GM12878 (cell line): ENCODE measurements at regions not wholly inside any gene's neighbourhood (a gene's known extent, or its start where the extent isn't known, plus 50 kb on each side); places are given as distances from the start of the nearest gene placed in this dataset.

Experiments
- ATAC-seq: fragments of 200-7000 bp; cut with Tn5 transposase; 3 replicates; pipeline ENCODE4 v1.9.1; 2020; ENCODE audit warnings: mild to moderate bottlenecking, moderate library complexity
- BruUV-seq: library from RNA; stranded (reverse); fragments of 400-500 nt; replicated peaks from 2 replicates; lab custom pipeline; 2021; lab: Mats Ljungman, UMichigan
- CTCF ChIA-PET: fragments of 300-600 bp; sonication (Branson Sonifier 250); formaldehyde crosslinking; extraction: SDS; loops from one replicate; lab custom pipeline; 2021; ENCODE audit warnings: inconsistent platforms; lab: Yijun Ruan, JAX
- POLR2A ChIA-PET: fragments of 350-600 bp; formaldehyde crosslinking; extraction: SDS; loops from one replicate; lab custom pipeline; 2021; ENCODE audit warnings: inconsistent platforms; lab: Charles Lee
- RAD21 ChIA-PET: fragments of 300-600 bp; sonication (Branson Sonifier 250); formaldehyde crosslinking; loops from one replicate; lab custom pipeline; 2023; ENCODE audit warnings: antibody characterized with exemption; ENCODE audit not compliant: unreplicated experiment; lab: Charles Lee
- SMC1A ChIA-PET: fragments of 300-600 bp; sonication (Branson Sonifier 250); formaldehyde crosslinking; loops from one replicate; lab custom pipeline; 2023; ENCODE audit not compliant: unreplicated experiment, uncharacterized antibody; lab: Charles Lee
- DNase-seq: peaks from one replicate; pipeline ENCODE4 v3.0.0-alpha.2; 2011; ENCODE audit warnings: low read depth, low spot score
- FAIRE-seq: peaks from 3 replicates; lab custom pipeline; 2011; peaks lifted over from hg19 to GRCh38; lab: Jason Lieb, UNC
- H2AFZ ChIP-seq: 2 replicates; pipeline ENCODE4 v1.6.0; 2011; ENCODE audit warnings: low read depth, low read length, control low read depth; ENCODE audit not compliant: control insufficient read depth
- H3K27ac ChIP-seq: 2 replicates; pipeline ENCODE4 v1.5.1; 2011; ENCODE audit warnings: control low read depth; ENCODE audit not compliant: control insufficient read depth, insufficient read depth
- H3K27me3 ChIP-seq, 2 experiments: replicated peaks in 1 of 2; 2 replicates each; pipeline versions ENCODE4 v1.6.0 to v1.6.1; 2011; ENCODE audit warnings: low read length in 1 of 2; ENCODE audit not compliant: control insufficient read depth in 2 of 2, insufficient read depth in 2 of 2
- H3K36me3 ChIP-seq, 2 experiments: 2 replicates each; pipeline ENCODE4 v1.5.1; 2011; ENCODE audit warnings: low read length in 1 of 2; ENCODE audit not compliant: control insufficient read depth in 2 of 2, insufficient read depth in 2 of 2
- H3K4me1 ChIP-seq: 2 replicates; pipeline ENCODE4 v1.6.1; 2011; ENCODE audit warnings: mild to moderate bottlenecking, low read length, moderate library complexity, mixed read lengths; ENCODE audit not compliant: control insufficient read depth, insufficient read depth
- H3K4me2 ChIP-seq: 2 replicates; pipeline ENCODE4 v1.6.0; 2011; ENCODE audit warnings: control low read depth; ENCODE audit not compliant: control insufficient read depth, insufficient read depth
- H3K4me3 ChIP-seq: fragments of 200-600 bp; sonication (generic); 2 replicates; pipeline ENCODE4 v1.5.1; 2016
- H3K79me2 ChIP-seq: 2 replicates; pipeline ENCODE4 v1.6.0; 2011; ENCODE audit warnings: low read length; ENCODE audit not compliant: control insufficient read depth, insufficient read depth
- H3K9ac ChIP-seq: 2 replicates; pipeline ENCODE4 v1.8.0; 2011; ENCODE audit warnings: low read length, control low read depth, mixed read lengths; ENCODE audit not compliant: control insufficient read depth, insufficient read depth
- H3K9me3 ChIP-seq: replicated peaks from 3 replicates; pipeline ENCODE4 v1.5.1; 2011; ENCODE audit warnings: mild to moderate bottlenecking, low read length; ENCODE audit not compliant: control insufficient read depth, insufficient read depth
- H4K20me1 ChIP-seq: 2 replicates; pipeline ENCODE4 v1.6.0; 2011; ENCODE audit not compliant: control insufficient read depth, insufficient read depth
- ATF7 ChIP-seq: fragments of 450-650 bp; IDR thresholded peaks from 2 replicates; pipeline ENCODE4 v1.6.1; 2016; ENCODE audit warnings: low read depth, mild to moderate bottlenecking
- CUX1 ChIP-seq: IDR thresholded peaks from 2 replicates; pipeline ENCODE4 v1.6.1; 2012; ENCODE audit warnings: improper control_type of control experiment, low read depth, low read length; ENCODE audit not compliant: insufficient replicate concordance
- HDAC6 ChIP-seq: fragments of 200-600 bp; sonication (generic); IDR thresholded peaks from one replicate; pipeline ENCODE4 v1.8.0; 2017; ENCODE audit warnings: antibody characterized with exemption; ENCODE audit not compliant: unreplicated experiment
- NFXL1 ChIP-seq: fragments of 450-650 bp; IDR thresholded peaks from 2 replicates; pipeline ENCODE4 v1.6.1; 2017; ENCODE audit warnings: antibody characterized with exemption, mild to moderate bottlenecking, borderline replicate concordance
- RELB ChIP-seq: fragments of 450-650 bp; IDR thresholded peaks from 2 replicates; pipeline ENCODE4 v1.6.1; 2017; ENCODE audit warnings: low read depth, mild to moderate bottlenecking, moderate library complexity
- SMAD1 ChIP-seq: fragments of 450-650 bp; IDR thresholded peaks from 2 replicates; pipeline ENCODE4 v1.6.1; 2018; ENCODE audit warnings: mild to moderate bottlenecking, low read depth; ENCODE audit not compliant: partially characterized antibody
- SREBF1 ChIP-seq: IDR thresholded peaks from 2 replicates; pipeline ENCODE4 v1.6.1; 2012; ENCODE audit warnings: mild to moderate bottlenecking, low read length
- TCF7 ChIP-seq: IDR thresholded peaks from 2 replicates; pipeline ENCODE4 v1.6.1; 2014; ENCODE audit warnings: antibody characterized with exemption, borderline replicate concordance
- ZBED1 ChIP-seq: IDR thresholded peaks from 2 replicates; pipeline ENCODE4 v1.6.1; 2016; ENCODE audit warnings: borderline replicate concordance
- WGBS: methylation state at CpG from one replicate; pipeline ENCODE4 v1.1.6; 2016; ENCODE audit warnings: low lambda C conversion rate; ENCODE audit not compliant: insufficient replicate concordance, insufficient coverage; ENCODE audit errors: missing lambda C conversion rate; 5-methylcytosine and 5-hydroxymethylcytosine counted together
- in situ Hi-C: fragments of 300-500 bp; cut with MboI; formaldehyde crosslinking; loops from 9 replicates; pipeline ENCODE4 v1.14.3; 2018; ENCODE audit warnings: mixed read lengths
- intact Hi-C: fragments of 100-400 bp; cut with micrococcal nuclease; formaldehyde crosslinking; loops from one replicate; pipeline ENCODE4 v1.14.2; 2022; ENCODE audit not compliant: unreplicated experiment
- TF ChIP-seq, protein P1 (sequence below): fragments of 450-650 bp; IDR thresholded peaks from 2 replicates; pipeline ENCODE4 v1.6.1; 2017; ENCODE audit warnings: antibody characterized with exemption, mild to moderate bottlenecking, moderate library complexity

DNA sequence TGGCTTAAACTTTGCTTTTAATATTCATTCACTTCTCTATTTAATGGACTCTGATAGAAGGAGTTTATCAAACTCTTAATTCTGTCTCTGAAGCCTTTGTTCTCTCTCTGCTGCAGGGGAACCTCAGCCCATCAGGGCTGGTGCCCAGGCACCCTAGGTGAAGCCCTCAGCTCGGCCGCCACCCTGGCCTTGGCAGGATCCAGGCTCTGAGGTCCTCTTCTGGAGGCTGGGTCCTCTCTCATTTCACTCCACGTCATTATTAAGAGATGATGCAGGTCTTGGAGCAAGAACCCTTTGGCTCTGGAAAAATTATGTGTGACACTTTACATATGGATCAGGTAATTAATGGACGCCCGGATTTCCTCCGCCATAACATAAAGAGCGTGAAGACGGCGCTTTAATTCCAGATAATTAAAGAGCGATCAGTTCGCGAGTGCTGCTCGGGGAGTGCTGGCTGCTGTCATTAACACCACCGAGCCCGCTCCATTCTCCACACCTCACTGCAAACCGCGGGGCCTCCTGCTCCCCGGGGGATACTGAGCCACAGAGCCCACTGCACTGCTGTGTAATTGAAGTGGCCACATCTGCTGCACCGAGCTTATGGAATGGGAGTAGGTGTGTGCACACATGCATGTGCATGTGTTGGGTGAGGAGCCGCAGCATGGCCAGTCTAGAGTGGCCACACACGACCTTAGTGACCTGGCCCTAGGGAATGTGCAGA lies 259.4 kb upstream of the TNRC6C start (continued):
- TF ChIP-seq, protein P1, sequence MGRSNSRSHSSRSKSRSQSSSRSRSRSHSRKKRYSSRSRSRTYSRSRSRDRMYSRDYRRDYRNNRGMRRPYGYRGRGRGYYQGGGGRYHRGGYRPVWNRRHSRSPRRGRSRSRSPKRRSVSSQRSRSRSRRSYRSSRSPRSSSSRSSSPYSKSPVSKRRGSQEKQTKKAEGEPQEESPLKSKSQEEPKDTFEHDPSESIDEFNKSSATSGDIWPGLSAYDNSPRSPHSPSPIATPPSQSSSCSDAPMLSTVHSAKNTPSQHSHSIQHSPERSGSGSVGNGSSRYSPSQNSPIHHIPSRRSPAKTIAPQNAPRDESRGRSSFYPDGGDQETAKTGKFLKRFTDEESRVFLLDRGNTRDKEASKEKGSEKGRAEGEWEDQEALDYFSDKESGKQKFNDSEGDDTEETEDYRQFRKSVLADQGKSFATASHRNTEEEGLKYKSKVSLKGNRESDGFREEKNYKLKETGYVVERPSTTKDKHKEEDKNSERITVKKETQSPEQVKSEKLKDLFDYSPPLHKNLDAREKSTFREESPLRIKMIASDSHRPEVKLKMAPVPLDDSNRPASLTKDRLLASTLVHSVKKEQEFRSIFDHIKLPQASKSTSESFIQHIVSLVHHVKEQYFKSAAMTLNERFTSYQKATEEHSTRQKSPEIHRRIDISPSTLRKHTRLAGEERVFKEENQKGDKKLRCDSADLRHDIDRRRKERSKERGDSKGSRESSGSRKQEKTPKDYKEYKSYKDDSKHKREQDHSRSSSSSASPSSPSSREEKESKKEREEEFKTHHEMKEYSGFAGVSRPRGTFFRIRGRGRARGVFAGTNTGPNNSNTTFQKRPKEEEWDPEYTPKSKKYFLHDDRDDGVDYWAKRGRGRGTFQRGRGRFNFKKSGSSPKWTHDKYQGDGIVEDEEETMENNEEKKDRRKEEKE, result no peak
- TF ChIP-seq NFXL1, result no peak
- no peak for TF ChIP-seq ZBED1
- TF ChIP-seq SREBF1, result no peak

DNA sequence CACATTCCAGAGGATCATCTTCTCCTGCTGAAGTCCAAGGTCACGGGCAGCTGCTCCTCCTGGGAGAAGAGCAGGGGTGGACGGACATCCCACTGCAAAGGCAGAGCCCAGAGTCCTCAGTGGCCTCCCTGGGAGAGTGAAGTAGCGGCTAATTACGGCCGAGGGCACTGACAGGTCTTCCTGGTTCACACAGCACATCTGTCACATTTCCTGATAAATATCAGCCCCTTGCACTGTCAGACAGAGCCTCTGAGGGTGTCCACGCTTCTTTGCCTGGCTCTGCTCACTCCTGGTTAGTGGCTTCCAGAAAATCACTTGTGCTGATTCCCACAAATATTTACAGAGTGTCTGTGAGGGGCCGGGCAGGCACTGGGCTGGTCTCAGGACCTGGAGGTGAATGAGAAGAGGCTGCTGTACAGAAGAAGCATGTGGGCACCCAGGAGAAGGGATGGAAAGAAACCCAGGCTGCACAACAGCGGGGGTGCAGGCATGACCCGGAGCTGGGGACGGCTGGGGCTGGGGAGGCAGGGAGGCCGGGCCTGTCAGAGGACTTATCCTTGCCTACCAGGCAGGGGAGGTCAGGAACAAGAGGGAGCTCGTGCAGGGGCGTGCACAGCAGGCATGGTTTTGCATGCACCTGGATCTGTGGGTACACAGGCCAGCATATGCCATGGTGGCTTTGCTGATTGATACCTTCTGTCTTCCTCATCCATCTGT lies 258.2 kb upstream of the TNRC6C start:
- Histone ChIP-seq H3K4me3 (no peak overlapping the region), H3K79me2 (no peaks in the 10 kb centered on the region), H3K9me3 (peaks cover 10% of the 10 kb centered on the region; the same call in 2 of the 3 replicates), H3K4me1 (no peaks in the 10 kb centered on the region), H3K27ac (no peak overlapping the region), H3K4me2 (no peak overlapping the region), H3K9ac (no peak overlapping the region), H2AFZ (no peak overlapping the region), H4K20me1 (no peaks in the 10 kb centered on the region), H3K27me3 (peaks cover 0 to 1% of the 10 kb centered on the region in 2 experiments; a peak in 3 of 4 replicates), H3K36me3 (no peaks in the 10 kb centered on the region)
- no TSS peak for BruUV-seq
- intact Hi-C loops, result no loop called here
- no peak for ATAC-seq
- SMC1A ChIA-PET, result no interaction called here
- POLR2A ChIA-PET, result no interaction called here
- CTCF ChIA-PET, result no interaction called here
- 15% methylated on average over 13 of the region's 13 CpGs for WGBS
- RAD21 ChIA-PET, result no interaction called here
- DNase-seq, result no peak
- in situ Hi-C loops, result no loop called here
- FAIRE-seq, result no peak
- TF ChIP-seq SMAD1 (no peak), CUX1 (no peak), ATF7 (no peak), HDAC6 (no peak), RELB (no peak), TCF7 (no peak)
